Rectal smooth muscle tissue (tissue), 1 donor: ENCODE measurements at regions not wholly inside any gene's neighbourhood (a gene's known extent, or its start where the extent isn't known, plus 50 kb on each side); places are given as distances from the start of the nearest gene placed in this dataset.
"Not testable (repeated sequence)": the region's sequence is repeated elsewhere in the genome, so short reads cannot be mapped to it uniquely, and the experiment has no call there.

ENCODE experiments used
- H3K27ac ChIP-seq: one replicate; pipeline ENCODE4 v1.7.0; 2013; ENCODE audit warnings: low read depth, low read length, inconsistent platforms
- H3K27me3 ChIP-seq: one replicate; pipeline ENCODE4 v1.7.0; 2013; ENCODE audit warnings: low read length; ENCODE audit not compliant: control insufficient read depth, insufficient read depth
- H3K36me3 ChIP-seq: one replicate; pipeline ENCODE4 v1.7.0; 2013; ENCODE audit warnings: low read length; ENCODE audit not compliant: control insufficient read depth, insufficient read depth
- H3K4me1 ChIP-seq: one replicate; pipeline ENCODE4 v1.7.0; 2013; ENCODE audit warnings: low read length; ENCODE audit not compliant: control insufficient read depth, insufficient read depth
- H3K4me3 ChIP-seq: one replicate; pipeline ENCODE4 v1.7.0; 2013; ENCODE audit warnings: low read length
- H3K9ac ChIP-seq: one replicate; pipeline ENCODE4 v1.7.0; 2013; ENCODE audit warnings: low read length

DNA sequence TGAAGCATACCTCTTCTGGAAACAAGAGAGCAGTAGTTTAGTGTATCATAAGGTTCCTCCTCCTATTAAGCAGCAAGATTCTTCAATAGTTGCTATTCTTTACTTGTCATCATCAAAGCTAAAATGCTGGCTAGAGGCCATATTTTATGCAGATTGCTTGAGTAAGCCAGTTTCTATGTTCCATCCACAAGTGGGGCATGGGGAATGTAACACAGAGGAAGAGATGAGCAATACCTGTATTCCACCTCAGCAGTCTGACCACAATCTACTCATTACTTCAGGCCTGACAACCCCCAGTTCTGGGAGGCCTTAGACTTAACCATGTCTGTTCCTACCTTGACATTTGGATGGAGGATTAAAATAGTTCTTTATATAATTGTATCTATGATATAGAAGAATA is 423.6 kb downstream of the BTG1 start:
- Histone ChIP-seq H3K4me1 (no peaks in the 10 kb centered on the region), H3K27me3 (no peaks in the 10 kb centered on the region), H3K36me3 (no peaks in the 10 kb centered on the region)

DNA sequence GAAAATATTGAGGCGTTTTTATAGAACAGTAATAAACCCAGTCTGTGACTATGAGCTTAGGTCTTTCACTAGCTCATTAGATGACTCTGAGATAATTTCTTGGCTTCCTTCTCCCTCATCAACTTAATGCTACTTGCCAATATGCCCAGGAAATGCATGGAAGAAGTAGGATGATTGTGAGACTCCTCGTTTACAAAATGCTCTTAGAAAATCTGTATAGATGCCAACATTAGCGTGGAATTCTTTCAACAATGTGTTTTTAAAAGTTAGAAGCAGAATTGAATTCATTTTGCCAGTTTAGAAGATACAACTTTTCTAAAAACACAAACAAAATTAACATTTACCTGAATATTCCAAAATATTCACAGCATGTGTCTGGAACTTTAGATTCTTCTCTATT is 424.6 kb downstream of the BTG1 start:
- no peak overlapping the region for H3K4me3 ChIP-seq
- no peaks in the 10 kb centered on the region for H3K36me3 ChIP-seq
- H3K27me3 ChIP-seq, result no peaks in the 10 kb centered on the region
- H3K27ac ChIP-seq, result no peak overlapping the region
- H3K9ac ChIP-seq, result no peak overlapping the region
- no peaks in the 10 kb centered on the region for H3K4me1 ChIP-seq

More for the DNA sequence above, 423.6 kb downstream of the BTG1 start:
- Histone ChIP-seq H3K4me3 (no peak overlapping the region), H3K9ac (no peak overlapping the region), H3K27ac (no peak overlapping the region)

DNA sequence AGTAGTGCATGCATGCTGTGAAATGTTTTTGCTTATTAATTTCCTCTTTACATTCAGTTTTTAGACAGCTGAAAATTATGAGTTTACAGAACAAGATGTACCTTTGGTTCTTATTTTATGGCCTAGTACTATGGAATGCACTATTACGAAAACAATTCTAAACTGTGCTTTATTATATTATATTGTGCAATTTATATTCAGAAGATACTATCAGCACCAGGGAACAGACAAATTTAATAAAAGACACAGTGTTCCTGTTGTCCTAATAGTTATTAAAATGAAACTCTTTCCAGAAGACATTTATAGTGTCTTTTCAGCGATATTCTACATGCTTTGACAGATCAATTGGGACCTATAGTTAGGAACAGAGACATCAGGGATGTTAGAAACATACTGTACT is 427.3 kb downstream of the BTG1 start:
- Histone ChIP-seq H3K4me1 (no peaks in the 10 kb centered on the region), H3K36me3 (no peaks in the 10 kb centered on the region), H3K4me3 (no peak overlapping the region), H3K27me3 (no peaks in the 10 kb centered on the region), H3K9ac (no peak overlapping the region), H3K27ac (no peak overlapping the region)

DNA sequence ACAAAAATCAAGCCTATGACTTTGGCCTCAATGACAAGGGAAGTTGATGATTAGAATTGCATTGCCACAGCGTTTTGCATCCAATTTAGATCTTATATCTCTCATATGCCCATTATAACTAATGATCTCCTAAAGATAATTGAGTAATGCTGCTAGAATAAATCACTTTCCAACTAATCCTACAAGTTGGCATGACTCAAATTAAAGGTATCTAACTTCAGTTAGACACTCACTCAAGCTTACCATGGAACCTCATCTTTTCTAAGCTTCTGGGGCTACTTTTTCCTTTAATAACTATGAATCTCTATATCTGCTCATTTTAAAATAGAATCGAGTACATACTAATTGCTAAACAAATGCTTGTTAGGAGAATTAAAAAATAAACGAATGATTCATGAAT is 427.8 kb downstream of the BTG1 start:
- H3K27ac ChIP-seq, result no peak overlapping the region
- no peaks in the 10 kb centered on the region for H3K36me3 ChIP-seq
- H3K9ac ChIP-seq, result no peak overlapping the region
- H3K4me3 ChIP-seq, result no peak overlapping the region
- H3K4me1 ChIP-seq, result no peaks in the 10 kb centered on the region
- no peaks in the 10 kb centered on the region for H3K27me3 ChIP-seq

DNA sequence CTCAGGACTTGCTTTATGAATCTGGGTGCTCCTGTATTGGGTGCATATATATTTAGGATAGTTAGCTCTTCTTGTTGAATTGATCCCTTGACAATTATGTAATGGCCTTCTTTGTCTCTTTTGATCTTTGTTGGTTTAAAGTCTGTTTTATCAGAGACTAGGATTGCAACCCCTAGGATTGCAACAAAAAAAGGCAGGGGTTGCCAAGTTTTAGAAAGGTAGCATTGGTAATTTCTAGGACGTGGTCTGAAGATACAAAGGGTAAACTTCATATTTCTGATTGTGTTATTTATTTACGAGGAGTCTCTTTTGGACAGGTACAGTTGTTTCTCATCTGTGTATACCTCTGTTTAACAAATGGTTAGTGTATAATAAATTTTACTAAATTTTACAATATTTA is 433.7 kb downstream of the BTG1 start:
- not testable (repeated sequence) for H3K36me3 ChIP-seq, H3K9ac ChIP-seq, H3K27me3 ChIP-seq, H3K27ac ChIP-seq, H3K4me3 ChIP-seq, H3K4me1 ChIP-seq

DNA sequence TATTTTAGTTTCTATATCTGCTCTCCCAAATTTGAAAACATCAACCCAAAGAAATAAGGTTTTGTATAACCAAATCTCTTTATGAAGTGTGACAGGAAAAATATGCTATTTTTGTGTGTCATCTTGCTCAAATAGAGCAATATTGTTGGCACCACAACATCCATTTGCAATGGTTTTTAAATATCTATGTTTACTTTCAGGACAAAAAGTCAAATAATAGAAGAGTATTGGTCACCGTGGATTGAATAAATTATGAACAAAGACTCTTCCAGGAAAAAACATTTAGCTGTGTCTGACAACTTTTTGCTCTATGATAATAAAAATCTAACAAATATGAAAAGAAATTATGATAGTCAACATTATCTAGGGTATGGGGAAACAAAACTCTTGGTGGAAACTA is 439.2 kb downstream of the BTG1 start:
- H3K27ac ChIP-seq, result no peak overlapping the region
- no peak overlapping the region for H3K4me3 ChIP-seq
- H3K36me3 ChIP-seq, result no peaks in the 10 kb centered on the region
- H3K9ac ChIP-seq, result no peak overlapping the region
- no peaks in the 10 kb centered on the region for H3K27me3 ChIP-seq
- H3K4me1 ChIP-seq, result no peaks in the 10 kb centered on the region

DNA sequence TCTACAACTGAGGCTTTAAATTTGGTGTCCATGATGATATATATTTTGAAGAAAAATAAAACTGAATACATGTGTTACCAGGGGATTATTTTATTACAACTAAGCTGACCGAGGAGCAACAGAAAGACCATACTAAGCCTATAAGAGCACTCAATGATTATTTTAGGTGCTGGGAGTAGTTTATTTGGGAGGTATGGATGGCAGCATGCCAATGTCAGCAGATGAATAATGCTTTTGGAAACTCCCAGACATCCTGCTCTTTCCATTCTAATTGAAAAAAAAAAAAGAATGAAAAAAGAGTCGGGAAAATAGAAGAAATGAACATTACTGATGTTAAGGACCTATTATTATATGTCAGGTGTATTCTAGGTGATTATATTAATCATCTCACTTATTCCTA is 441.2 kb downstream of the BTG1 start:
- Histone ChIP-seq H3K4me1 (no peaks in the 10 kb centered on the region), H3K27ac (no peak overlapping the region), H3K36me3 (no peaks in the 10 kb centered on the region), H3K27me3 (no peaks in the 10 kb centered on the region), H3K9ac (no peak overlapping the region), H3K4me3 (no peak overlapping the region)

DNA sequence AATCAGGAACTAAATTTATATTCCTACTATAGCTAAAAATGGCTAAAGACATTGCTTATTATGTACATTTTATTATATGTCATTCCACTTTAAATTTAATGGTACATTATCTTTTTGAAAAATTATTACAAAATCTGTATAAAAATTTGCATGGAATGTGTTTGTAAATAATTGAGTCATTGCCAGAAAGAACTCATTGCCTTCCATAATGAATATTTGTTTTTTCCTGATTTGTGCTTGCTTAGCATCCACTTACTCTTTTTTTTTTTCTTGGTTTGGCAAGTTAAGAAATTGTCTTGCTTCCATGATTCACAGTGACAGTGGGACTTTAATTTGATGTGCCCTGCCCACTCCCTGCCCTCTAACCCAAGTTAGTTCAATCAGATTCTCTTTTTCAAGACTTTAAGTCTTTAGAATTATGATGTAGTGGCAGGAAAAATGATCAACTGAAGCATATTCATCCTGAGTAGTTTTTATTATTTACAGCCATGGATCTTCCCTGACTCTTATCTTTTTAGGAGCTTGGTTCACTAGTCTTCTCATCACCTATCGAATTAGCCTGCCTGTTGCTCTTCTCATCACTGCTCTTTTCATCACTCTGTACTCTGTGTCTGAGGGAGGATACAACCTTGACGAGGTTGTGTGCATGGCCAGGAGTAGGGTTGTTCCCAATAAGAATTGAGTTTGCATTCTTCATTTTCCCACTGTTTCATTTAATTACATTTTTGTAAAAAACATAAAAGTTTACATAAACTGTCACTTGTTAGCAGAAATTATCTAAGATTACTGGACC is 442.0 kb downstream of the BTG1 start:
- no peaks in the 10 kb centered on the region for H3K27me3 ChIP-seq
- H3K36me3 ChIP-seq, result no peaks in the 10 kb centered on the region
- H3K4me1 ChIP-seq, result no peaks in the 10 kb centered on the region
- no peak overlapping the region for H3K9ac ChIP-seq
- H3K27ac ChIP-seq, result no peak overlapping the region
- H3K4me3 ChIP-seq, result no peak overlapping the region

DNA sequence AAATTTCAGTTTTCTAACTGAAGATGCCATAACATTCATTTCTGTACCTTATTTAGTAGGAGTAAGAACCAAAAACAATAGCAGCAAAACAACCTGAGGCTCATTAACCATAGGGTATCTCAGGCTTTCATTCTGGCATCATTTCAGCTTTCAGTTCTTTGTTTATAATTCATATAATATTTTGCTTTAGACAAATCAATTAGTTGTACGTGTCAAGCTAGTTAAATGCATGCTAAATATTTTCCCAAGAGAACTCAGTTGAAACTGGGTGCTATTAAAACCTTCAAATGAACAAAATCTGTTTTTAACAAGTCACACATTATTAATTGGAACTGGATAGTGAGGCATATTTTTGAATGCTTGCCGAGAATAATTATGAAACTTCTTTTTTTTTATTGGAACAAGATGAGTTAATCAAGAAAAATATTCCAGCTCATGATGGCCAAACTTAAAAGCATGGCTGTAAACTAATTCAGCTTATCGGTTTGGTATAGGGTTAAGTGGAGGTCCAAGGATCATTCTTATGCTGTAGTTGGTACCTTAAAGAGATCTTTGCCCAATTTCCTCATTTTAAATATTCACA is 442.7 kb downstream of the BTG1 start:
- Histone ChIP-seq H3K36me3 (no peaks in the 10 kb centered on the region), H3K4me1 (no peaks in the 10 kb centered on the region), H3K27ac (no peak overlapping the region), H3K4me3 (no peak overlapping the region), H3K27me3 (no peaks in the 10 kb centered on the region), H3K9ac (no peak overlapping the region)

DNA sequence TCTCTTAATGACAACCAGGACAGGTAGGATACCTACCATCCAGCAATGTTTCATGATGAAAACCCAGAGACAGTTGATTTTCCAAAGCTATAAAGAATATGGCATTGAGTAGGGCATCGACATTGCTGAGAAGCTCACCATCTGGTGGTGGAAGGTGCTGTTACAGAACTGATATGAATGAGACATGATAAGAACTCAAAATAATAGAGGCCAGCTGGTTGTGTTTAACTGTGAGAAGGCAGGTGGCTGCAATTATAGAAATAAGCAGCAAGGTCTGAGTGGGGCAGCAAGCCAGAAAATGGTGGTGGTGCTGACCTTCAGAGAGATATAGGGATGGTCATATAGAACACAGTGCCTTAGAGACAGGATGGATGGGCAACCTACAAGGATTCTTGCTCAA is 449.7 kb downstream of the BTG1 start:
- Histone ChIP-seq H3K27me3 (no peaks in the 10 kb centered on the region), H3K9ac (no peak overlapping the region), H3K36me3 (no peaks in the 10 kb centered on the region), H3K4me3 (no peak overlapping the region), H3K4me1 (no peaks in the 10 kb centered on the region), H3K27ac (no peak overlapping the region)

DNA sequence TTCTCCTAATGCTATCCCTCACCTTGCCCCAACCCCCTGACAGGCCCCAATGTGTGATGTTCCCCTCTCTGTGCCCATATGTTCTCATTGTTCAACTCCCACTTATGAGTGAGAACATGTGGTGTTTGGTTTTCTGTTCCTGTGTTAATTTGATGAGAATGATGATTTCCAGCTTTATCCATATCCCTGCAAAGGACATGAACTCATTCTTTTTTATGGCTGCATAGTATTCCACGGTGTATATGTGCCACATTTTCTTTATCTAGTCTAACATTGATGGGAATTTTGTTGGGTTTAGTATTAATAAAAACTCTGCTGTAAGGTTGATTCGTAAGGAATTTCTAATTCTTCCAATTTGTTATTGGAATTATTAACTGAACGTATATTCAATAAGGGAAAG is 450.2 kb downstream of the BTG1 start:
- H3K4me1 ChIP-seq, H3K4me3 ChIP-seq, H3K27me3 ChIP-seq, H3K9ac ChIP-seq, H3K36me3 ChIP-seq, H3K27ac ChIP-seq: not testable (repeated sequence)

DNA sequence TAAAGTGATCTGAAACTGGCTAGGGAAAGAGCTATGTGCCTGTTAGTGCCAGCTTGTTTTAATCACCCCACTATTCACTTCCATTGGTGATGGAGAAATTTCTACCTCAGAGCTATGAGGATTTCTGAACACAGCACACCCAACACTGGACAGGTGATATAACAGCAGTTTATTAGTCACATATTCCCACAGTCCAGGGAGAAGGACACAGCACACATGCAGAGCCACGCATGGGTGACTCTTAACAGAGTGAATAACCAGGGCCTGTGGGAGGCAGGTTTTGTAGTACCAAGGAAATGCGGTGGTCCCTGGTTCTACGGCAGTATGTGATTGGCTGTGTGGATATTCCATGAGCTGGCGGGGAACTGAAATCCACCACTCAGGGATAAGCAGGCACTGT is 455.1 kb downstream of the BTG1 start:
- no peak overlapping the region for H3K9ac ChIP-seq
- H3K4me3 ChIP-seq, result no peak overlapping the region
- H3K27ac ChIP-seq, result no peak overlapping the region
- no peaks in the 10 kb centered on the region for H3K36me3 ChIP-seq
- no peaks in the 10 kb centered on the region for H3K27me3 ChIP-seq
- no peaks in the 10 kb centered on the region for H3K4me1 ChIP-seq
